AG09309 (cell line): ENCODE measurements at regions not wholly inside any gene's neighbourhood (a gene's known extent, or its start where the extent isn't known, plus 50 kb on each side); places are given as distances from the start of the nearest gene placed in this dataset.
"Not testable (repeated sequence)": the region's sequence is repeated elsewhere in the genome, so short reads cannot be mapped to it uniquely, and the experiment has no call there.

Experiments used
- DNase-seq: peaks from one replicate; pipeline ENCODE4 v3.0.0-alpha.2; 2010; ENCODE audit warnings: low read depth
- H3K4me3 ChIP-seq: 2 replicates; pipeline ENCODE4 v1.5.1; 2011; ENCODE audit warnings: mild to moderate bottlenecking, low read depth, low read length, moderate library complexity; ENCODE audit not compliant: control insufficient read depth
- TF ChIP-seq, protein P1 (sequence below): IDR thresholded peaks from 2 replicates; pipeline ENCODE4 v1.5.1; 2011; ENCODE audit warnings: mild to moderate bottlenecking, low read depth, low read length, inconsistent platforms; ENCODE audit not compliant: insufficient read depth, control insufficient read depth; ENCODE audit errors: missing control alignments

DNA sequence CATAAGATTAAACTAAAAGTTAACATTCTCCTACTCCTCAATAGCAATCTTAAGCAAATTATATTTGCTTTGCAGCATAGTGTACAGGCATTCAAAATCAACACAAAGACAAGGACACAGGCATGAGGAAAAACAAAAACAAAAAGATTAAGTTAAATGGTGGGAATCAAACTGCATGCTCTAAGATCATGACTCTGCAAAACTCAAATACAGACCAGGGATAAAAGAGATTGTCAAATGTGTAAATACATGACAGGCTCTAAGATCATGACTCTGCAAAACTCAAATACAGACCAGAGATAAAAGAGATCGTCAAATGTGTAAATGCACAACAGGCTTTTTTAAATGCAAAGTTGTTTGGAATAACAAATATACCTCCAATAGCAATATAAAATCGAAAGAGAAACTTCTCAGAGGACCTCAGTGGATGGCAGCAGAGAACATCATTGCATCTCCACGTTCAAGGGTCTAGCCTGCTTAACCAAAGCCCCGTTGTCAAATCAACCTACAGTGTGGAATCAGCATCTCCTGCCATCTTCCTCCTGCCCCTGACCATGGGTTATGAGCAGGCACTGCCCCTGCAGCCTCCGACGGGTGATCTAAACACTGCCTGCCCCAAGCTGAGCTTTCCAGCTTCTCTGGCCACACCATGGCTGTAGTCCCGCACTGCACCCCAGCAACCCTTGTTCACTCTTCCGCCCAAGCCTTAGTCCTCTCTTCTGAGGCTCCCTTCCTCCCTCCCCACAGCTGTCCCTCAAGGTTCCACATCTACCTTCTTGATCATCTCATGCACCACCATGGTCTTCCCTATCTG, 446.1 kb downstream of the SOX9 start:
- TF ChIP-seq, protein P1, sequence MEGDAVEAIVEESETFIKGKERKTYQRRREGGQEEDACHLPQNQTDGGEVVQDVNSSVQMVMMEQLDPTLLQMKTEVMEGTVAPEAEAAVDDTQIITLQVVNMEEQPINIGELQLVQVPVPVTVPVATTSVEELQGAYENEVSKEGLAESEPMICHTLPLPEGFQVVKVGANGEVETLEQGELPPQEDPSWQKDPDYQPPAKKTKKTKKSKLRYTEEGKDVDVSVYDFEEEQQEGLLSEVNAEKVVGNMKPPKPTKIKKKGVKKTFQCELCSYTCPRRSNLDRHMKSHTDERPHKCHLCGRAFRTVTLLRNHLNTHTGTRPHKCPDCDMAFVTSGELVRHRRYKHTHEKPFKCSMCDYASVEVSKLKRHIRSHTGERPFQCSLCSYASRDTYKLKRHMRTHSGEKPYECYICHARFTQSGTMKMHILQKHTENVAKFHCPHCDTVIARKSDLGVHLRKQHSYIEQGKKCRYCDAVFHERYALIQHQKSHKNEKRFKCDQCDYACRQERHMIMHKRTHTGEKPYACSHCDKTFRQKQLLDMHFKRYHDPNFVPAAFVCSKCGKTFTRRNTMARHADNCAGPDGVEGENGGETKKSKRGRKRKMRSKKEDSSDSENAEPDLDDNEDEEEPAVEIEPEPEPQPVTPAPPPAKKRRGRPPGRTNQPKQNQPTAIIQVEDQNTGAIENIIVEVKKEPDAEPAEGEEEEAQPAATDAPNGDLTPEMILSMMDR = no peak
- DNase-seq = no peak
- H3K4me3 ChIP-seq = no peak overlapping the region

DNA sequence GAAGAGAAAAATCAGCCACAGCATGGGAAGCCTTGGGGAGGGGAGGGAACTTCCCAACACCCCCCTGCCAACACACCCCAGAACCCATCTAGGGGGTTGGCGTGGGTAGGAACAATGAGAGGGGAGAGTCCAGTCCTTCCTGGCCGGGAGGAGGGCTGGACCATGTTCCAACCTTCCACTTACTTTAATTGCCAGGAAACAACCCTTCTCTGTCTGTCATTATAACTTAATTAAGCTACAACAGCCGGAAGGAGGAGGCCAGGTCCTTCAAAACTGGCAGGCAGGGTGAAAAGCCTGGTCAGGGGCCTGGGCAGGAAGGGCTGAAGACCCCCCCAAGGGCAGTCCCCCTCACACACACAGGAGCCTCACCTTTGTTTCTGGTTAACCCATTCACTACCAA, 447.0 kb downstream of the SOX9 start:
- no peak overlapping the region for H3K4me3 ChIP-seq
- no peak for DNase-seq
- TF ChIP-seq, protein P1 = no peak

DNA sequence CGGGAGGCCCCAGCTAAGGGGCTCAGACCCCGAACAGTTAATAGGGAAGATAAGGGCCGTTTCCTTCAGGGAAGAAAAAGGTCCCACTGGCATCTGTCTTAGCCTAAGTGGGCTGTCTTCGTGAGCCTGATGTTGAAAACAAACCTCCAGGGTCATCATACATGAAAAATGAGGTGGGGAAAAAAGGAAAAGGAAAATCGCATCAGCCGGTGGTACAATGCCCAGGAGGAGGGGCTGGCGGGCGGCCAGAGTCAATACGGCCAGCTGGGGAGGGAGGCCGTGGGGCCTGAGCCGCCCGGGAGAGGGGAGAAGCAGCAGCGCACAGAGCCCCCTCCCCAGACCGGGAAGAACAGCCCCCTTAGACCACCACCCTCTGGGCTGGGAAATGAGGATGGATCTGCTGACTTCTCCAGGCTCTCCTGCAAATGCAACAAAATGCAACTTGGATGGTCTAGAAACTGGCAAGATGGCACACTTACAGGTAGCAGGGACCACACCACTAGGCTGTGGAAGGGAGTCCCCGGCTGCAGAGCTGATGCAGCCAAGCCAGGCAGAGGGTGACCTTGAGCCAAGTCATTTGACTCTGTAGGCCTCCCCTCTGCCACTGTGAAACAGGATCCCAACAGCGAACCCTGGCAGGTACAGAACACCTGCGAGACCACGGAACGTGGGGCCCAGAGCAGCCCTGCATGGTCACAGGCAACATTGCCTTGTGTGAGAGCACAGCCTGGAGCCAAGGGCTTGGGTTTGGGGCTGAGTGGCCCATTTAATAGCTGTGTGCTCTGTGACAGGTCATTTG, 448.5 kb downstream of the SOX9 start:
- TF ChIP-seq, protein P1 = no peak
- no peak overlapping the region for H3K4me3 ChIP-seq
- no peak for DNase-seq

DNA sequence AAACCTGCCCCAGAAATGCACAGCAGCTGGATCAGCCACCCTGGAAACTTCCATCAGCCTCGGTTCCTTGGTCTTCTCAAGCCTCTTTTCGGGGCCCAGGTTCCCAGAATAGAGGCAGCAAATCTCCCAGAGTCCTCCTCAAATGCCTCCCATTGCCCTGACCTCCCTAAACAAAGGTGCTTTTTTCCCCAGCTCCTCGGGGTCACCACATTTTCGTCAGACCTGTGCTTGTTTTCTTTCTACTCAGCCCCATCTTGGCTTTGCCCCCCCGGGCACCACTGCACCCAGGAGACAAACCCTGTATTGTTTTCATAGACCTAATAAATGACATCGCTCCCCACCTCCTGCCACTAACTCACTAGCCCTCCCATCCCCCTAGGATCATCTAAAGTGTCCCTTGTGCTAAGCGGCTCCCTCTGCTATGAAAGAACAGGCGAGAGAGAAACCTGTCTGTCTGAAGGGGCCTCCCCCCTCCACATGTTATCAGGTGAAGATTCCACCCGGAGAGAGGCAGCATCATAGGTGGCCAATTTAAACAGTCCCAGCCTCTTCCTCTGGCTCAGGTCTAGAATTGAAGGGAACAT, 451.1 kb downstream of the SOX9 start:
- TF ChIP-seq, protein P1 = no peak
- no peak for DNase-seq
- no peak overlapping the region for H3K4me3 ChIP-seq

DNA sequence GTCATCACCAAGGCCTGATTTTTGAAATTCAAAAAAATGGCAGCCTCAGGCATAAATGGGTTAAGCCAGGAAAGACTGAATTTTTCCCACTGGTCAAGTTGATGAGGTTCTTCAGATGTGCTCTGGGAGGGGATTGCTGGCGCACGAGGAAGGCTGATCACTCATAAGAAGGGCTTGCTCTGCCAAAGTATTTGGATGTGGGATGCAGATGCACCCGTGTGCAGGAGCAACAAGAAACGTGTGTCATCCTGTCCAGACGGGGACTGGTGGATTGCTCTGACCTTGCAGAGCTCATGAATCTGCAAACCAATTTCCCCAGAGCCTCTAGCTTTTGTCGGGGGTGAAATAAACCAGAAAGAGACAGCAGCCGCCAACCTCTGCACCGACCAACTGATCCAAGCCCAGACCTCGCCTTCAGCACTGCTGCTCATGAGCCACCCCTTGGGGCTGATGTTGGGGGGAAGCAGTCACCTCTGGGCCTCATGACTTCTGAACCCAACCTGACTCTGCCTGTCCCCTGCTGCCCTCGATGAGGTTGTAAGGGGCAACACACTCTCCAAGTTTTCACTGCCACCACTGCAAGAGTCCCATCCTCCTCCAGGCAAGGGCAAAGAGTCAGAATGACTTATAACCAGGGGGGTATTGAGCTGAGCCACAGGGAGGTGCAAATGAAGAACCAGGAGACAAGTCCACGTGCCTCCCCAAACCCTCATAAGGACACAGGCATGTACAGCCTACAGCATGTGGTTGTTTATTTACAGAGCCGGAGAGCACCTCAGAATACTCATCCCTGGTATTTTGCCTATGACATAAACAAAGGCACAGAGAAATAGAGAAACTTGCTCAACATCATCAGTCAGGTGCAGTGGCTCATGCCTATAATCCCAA, 452.0 kb downstream of the SOX9 start:
- TF ChIP-seq, protein P1 = no peak
- DNase-seq = no peak
- no peak overlapping the region for H3K4me3 ChIP-seq

DNA sequence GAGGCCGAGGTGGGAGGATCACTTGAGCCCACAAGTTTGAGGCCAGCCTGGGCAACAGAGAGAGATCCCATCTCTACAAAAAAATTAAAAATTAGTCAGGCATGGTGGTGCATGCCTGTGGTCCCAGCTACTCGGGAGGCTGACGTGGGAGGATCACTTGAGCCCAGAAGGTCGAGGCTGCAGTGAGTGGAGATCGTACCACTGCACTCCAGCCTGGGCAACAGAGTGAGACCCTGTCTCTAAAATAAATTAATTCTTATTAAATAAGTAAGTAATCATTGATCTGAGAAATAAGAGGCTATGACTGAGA, 452.6 kb downstream of the SOX9 start:
- not testable (repeated sequence) for DNase-seq, H3K4me3 ChIP-seq
